ENCODE measurements at regions not wholly inside any gene's neighbourhood (a gene's known extent, or its start where the extent isn't known, plus 50 kb on each side); places are given as distances from the start of the nearest gene placed in this dataset.

- no peak for TF ChIP-seq CTCF (IDR thresholded peaks at IDR 0.05)
- no peak for TF ChIP-seq POLR2A (IDR thresholded peaks at IDR 0.05)
Observed at GRCh38 chr16:85991425-85991824, 92.5 kb downstream of the IRF8 start.
